OCI-LY7 (cell line): ENCODE measurements at regions not wholly inside any gene's neighbourhood (a gene's known extent, or its start where the extent isn't known, plus 50 kb on each side); places are given as distances from the start of the nearest gene placed in this dataset.

Experiments used
- BruUV-seq: library from RNA; stranded (reverse); fragments of 400-500 nt; replicated peaks from 2 replicates; lab custom pipeline; 2021; lab: Mats Ljungman, UMichigan
- CTCF ChIA-PET: fragments of 300-600 bp; sonication (Branson Sonifier 250); formaldehyde crosslinking; loops from one replicate; lab custom pipeline; 2022; ENCODE audit warnings: antibody characterized with exemption; ENCODE audit not compliant: unreplicated experiment; lab: Charles Lee
- POLR2A ChIA-PET: fragments of 300-600 bp; sonication (Branson Sonifier 250); formaldehyde crosslinking; loops from one replicate; lab custom pipeline; 2022; ENCODE audit warnings: antibody characterized with exemption; lab: Charles Lee
- DNase-seq: peaks from one replicate; pipeline ENCODE4 v3.0.0-alpha.2; 2015; ENCODE audit warnings: low spot score
- H2AFZ ChIP-seq: fragments of 200-600 bp; sonication (generic), shearing (Covaris generic); 2 replicates; pipeline ENCODE4 v1.6.1; 2014; ENCODE audit warnings: mild to moderate bottlenecking, antibody characterized with exemption, low read length, moderate library complexity
- H3K27ac ChIP-seq: fragments of 200-600 bp; sonication (generic); 2 replicates; pipeline ENCODE4 v1.5.1; 2014; ENCODE audit warnings: mixed run types, low read depth, mild to moderate bottlenecking, moderate library complexity, low read length, inconsistent platforms; ENCODE audit not compliant: poor library complexity, severe bottlenecking
- H3K36me3 ChIP-seq: fragments of 200-600 bp; sonication (generic); 2 replicates; pipeline ENCODE4 v1.6.1; 2014; ENCODE audit warnings: mild to moderate bottlenecking, antibody characterized with exemption, low read length, moderate library complexity, mixed read lengths; ENCODE audit not compliant: insufficient read depth
- H3K4me1 ChIP-seq: fragments of 200-600 bp; sonication (generic); 2 replicates; pipeline ENCODE4 v1.5.1; 2014; ENCODE audit warnings: mild to moderate bottlenecking, low read length; ENCODE audit not compliant: insufficient read depth, poor library complexity, severe bottlenecking
- H3K4me2 ChIP-seq: fragments of 200-600 bp; sonication (generic); 2 replicates; pipeline ENCODE4 v1.6.1; 2014; ENCODE audit warnings: mild to moderate bottlenecking, low read length
- H3K4me3 ChIP-seq: fragments of 200-600 bp; sonication (generic); 2 replicates; pipeline ENCODE4 v1.5.1; 2014; ENCODE audit warnings: mild to moderate bottlenecking, low read depth, low read length; ENCODE audit not compliant: poor library complexity, severe bottlenecking
- H3K79me2 ChIP-seq: fragments of 200-600 bp; sonication (generic); 2 replicates; pipeline ENCODE4 v1.6.1; 2016; ENCODE audit warnings: low read depth, mild to moderate bottlenecking, low read length, moderate library complexity, mixed read lengths; ENCODE audit not compliant: insufficient read depth
- H3K9me2 ChIP-seq: fragments of 200-600 bp; sonication (generic); 2 replicates; pipeline ENCODE4 v1.6.1; 2016; ENCODE audit warnings: mild to moderate bottlenecking, low read length, mixed read lengths; ENCODE audit not compliant: insufficient read depth
- H3K9me3 ChIP-seq: fragments of 200-600 bp; sonication (generic); 2 replicates; pipeline ENCODE4 v1.6.1; 2014; ENCODE audit warnings: mild to moderate bottlenecking, mixed run types, low read length, mixed read lengths
- H4K20me1 ChIP-seq: fragments of 200-600 bp; sonication (generic); 2 replicates; pipeline ENCODE4 v1.6.1; 2014; ENCODE audit warnings: mild to moderate bottlenecking, antibody characterized with exemption, low read length, moderate library complexity, mixed read lengths; ENCODE audit not compliant: insufficient read depth
- CTCF ChIP-seq: fragments of 200-600 bp; sonication (generic); conservative IDR thresholded peaks from 2 replicates; pipeline ENCODE4 v1.5.1; 2014; ENCODE audit warnings: mild to moderate bottlenecking, antibody characterized with exemption, low read length, moderate library complexity, mixed read lengths
- EZH2phosphoT487 ChIP-seq: fragments of 200-600 bp; sonication (generic); IDR thresholded peaks from 2 replicates; pipeline ENCODE4 v1.6.1; 2018; ENCODE audit warnings: low read depth, borderline replicate concordance, mild to moderate bottlenecking, mixed run types, antibody characterized with exemption, low read length, moderate library complexity, mixed read lengths
- intact Hi-C: fragments of 100-400 bp; cut with micrococcal nuclease; formaldehyde crosslinking; loops from one replicate; pipeline ENCODE4 v1.10.0; 2022; ENCODE audit not compliant: unreplicated experiment

- H3K4me3 ChIP-seq: no peak overlapping the region
- CTCF ChIA-PET: no interaction called here
- no peak for DNase-seq
- no peaks in the 10 kb centered on the region for H3K79me2 ChIP-seq
- no peak for TF ChIP-seq CTCF
- no peak for TF ChIP-seq EZH2phosphoT487
- no peak overlapping the region for H3K4me2 ChIP-seq
- no peaks in the 10 kb centered on the region for H3K4me1 ChIP-seq
- H3K27ac ChIP-seq: no peak overlapping the region
- no peaks in the 10 kb centered on the region for H3K9me3 ChIP-seq
- no peaks in the 10 kb centered on the region for H4K20me1 ChIP-seq
- intact Hi-C loops: no loop called here
- no peaks in the 10 kb centered on the region for H3K36me3 ChIP-seq
- no TSS peak for BruUV-seq
- H3K9me2 ChIP-seq: no peaks in the 10 kb centered on the region
- POLR2A ChIA-PET: no interaction called here
- H2AFZ ChIP-seq: no peak overlapping the region
These were observed 2220.8 kb upstream of the PCDH20 start for GRCh38 chr13:63636316-63636993.

GRCh38 chr13:63632321-63632720 is 2216.7 kb upstream of the PCDH20 start:
- intact Hi-C loops: no loop called here
- no peaks in the 10 kb centered on the region for H3K36me3 ChIP-seq
- H3K4me1 ChIP-seq: no peaks in the 10 kb centered on the region
- no peak overlapping the region for H3K4me2 ChIP-seq
- no peak for DNase-seq
- H3K79me2 ChIP-seq: no peaks in the 10 kb centered on the region
- H4K20me1 ChIP-seq: no peaks in the 10 kb centered on the region
- ChIA-PET POLR2A (no interaction called here), CTCF (no interaction called here)
- no peak overlapping the region for H3K27ac ChIP-seq
- BruUV-seq: no TSS peak
- no peak overlapping the region for H2AFZ ChIP-seq
- no peaks in the 10 kb centered on the region for H3K9me3 ChIP-seq
- TF ChIP-seq CTCF: no peak
- TF ChIP-seq EZH2phosphoT487: no peak
- no peak overlapping the region for H3K4me3 ChIP-seq
- H3K9me2 ChIP-seq: no peaks in the 10 kb centered on the region

- no peak for TF ChIP-seq EZH2phosphoT487
- BruUV-seq: no TSS peak
- H3K79me2 ChIP-seq: no peaks in the 10 kb centered on the region
- CTCF ChIA-PET: no interaction called here
- no peak overlapping the region for H2AFZ ChIP-seq
- H3K4me3 ChIP-seq: no peak overlapping the region
- no peak overlapping the region for H3K27ac ChIP-seq
- POLR2A ChIA-PET: no interaction called here
- H4K20me1 ChIP-seq: no peaks in the 10 kb centered on the region
- H3K9me2 ChIP-seq: no peaks in the 10 kb centered on the region
- H3K9me3 ChIP-seq: no peaks in the 10 kb centered on the region
- H3K36me3 ChIP-seq: no peaks in the 10 kb centered on the region
- no peaks in the 10 kb centered on the region for H3K4me1 ChIP-seq
- intact Hi-C loops: no loop called here
- no peak overlapping the region for H3K4me2 ChIP-seq
- DNase-seq: no peak
These were observed 2215.4 kb upstream of the PCDH20 start for GRCh38 chr13:63631006-63631405.
